Suprapubic skin (tissue), 4 donors: ENCODE measurements at regions not wholly inside any gene's neighbourhood (a gene's known extent, or its start where the extent isn't known, plus 50 kb on each side); places are given as distances from the start of the nearest gene placed in this dataset.
A peak's percentile ranks its signal among the peaks of the same experiment; 100 is the strongest.

Experiments
- DNase-seq, 2 donors: peaks; one replicate each; pipeline ENCODE4 v3.0.0-alpha.2; 2019; ENCODE audit warnings: low spot score in 2 of 2
- H3K27ac ChIP-seq: fragments of 200-600 bp; sonication (generic); one replicate; pipeline ENCODE4 v1.5.1; 2019
- H3K27me3 ChIP-seq: fragments of 200-600 bp; sonication (generic); one replicate; pipeline ENCODE4 v1.5.1; 2019
- H3K36me3 ChIP-seq: fragments of 200-600 bp; sonication (generic); one replicate; pipeline ENCODE4 v1.5.1; 2019
- H3K4me1 ChIP-seq: fragments of 200-600 bp; sonication (generic); one replicate; pipeline ENCODE4 v1.5.1; 2019
- H3K4me3 ChIP-seq: fragments of 200-600 bp; sonication (generic); one replicate; pipeline ENCODE4 v1.5.1; 2019; ENCODE audit warnings: mild to moderate bottlenecking
- H3K9me3 ChIP-seq: fragments of 200-600 bp; sonication (generic); one replicate; pipeline ENCODE4 v1.5.1; 2019
- CTCF ChIP-seq, 2 donors: fragments of 200-600 bp in 1 of 2; fragments of 450-650 bp in 1 of 2; sonication (generic) in 1 of 2; IDR thresholded peaks; one replicate each; pipeline ENCODE4 v1.5.1; 2016 to 2019; ENCODE audit warnings: antibody characterized with exemption in 2 of 2, mild to moderate bottlenecking in 1 of 2, moderate library complexity in 1 of 2
- EP300 ChIP-seq: sonication (generic); formaldehyde crosslinking; IDR thresholded peaks from one replicate; pipeline ENCODE4 v1.6.1; 2017; ENCODE audit warnings: antibody characterized with exemption
- POLR2A ChIP-seq, 2 donors: fragments of 450-650 bp; IDR thresholded peaks; one replicate each; pipeline ENCODE4 v1.6.1; 2017; ENCODE audit warnings: antibody characterized with exemption in 2 of 2, mild to moderate bottlenecking in 2 of 2, moderate library complexity in 2 of 2
- POLR2AphosphoS5 ChIP-seq, 3 donors: sonication (generic); formaldehyde crosslinking; IDR thresholded peaks; one replicate each; pipeline ENCODE4 v1.6.1; 2017; ENCODE audit warnings: antibody characterized with exemption in 3 of 3
- WGBS: methylation state at CpG from one replicate; pipeline ENCODE4 v1.1.5; 2018; 5-methylcytosine and 5-hydroxymethylcytosine counted together

GRCh38 chr4:154078504-154079350 lies 289.8 kb upstream of the SFRP2 start:
- H3K27ac ChIP-seq, result no peak overlapping the region
- no peak for DNase-seq
- TF ChIP-seq POLR2A (IDR thresholded peaks at IDR 0.05), result no peak
- TF ChIP-seq EP300, result no peak
- TF ChIP-seq POLR2AphosphoS5 (IDR thresholded peaks at IDR 0.05), result no peak
- no peak for TF ChIP-seq CTCF (IDR thresholded peaks at IDR 0.05)
- 81% methylated on average over 8 of the region's 8 CpGs for WGBS
- H3K27me3 ChIP-seq, result no peaks in the 10 kb centered on the region
- H3K4me1 ChIP-seq, result no peaks in the 10 kb centered on the region
- no peak overlapping the region for H3K4me3 ChIP-seq
- no peaks in the 10 kb centered on the region for H3K9me3 ChIP-seq
- H3K36me3 ChIP-seq, result no peaks in the 10 kb centered on the region

DNA sequence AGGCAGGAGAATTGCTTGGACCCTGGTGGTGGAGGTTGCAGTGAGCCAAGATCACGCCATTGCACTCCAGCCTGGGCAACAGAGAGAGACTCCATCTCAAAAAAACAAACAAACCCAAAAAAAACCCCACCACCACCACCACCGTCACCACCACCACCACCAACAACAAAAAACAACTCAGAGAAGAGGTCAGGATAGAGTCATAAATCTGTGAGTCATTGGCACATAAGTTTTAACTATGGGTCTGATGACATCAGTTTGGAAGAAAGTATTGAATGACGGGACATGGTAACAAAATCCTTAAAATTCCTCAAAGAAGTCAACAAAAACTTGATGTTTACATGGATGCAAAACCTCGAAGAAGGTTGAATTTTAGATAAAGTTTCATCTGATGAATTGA lies 288.0 kb upstream of the SFRP2 start:
- H3K4me1 ChIP-seq, result no peaks in the 10 kb centered on the region
- no peak overlapping the region for H3K27ac ChIP-seq
- 83% methylated on average over 4 of the region's 4 CpGs for WGBS
- H3K4me3 ChIP-seq, result no peak overlapping the region
- TF ChIP-seq EP300, result no peak
- TF ChIP-seq CTCF (IDR thresholded peaks at IDR 0.05), result no peak
- TF ChIP-seq POLR2A (IDR thresholded peaks at IDR 0.05), result no peak
- no peak for TF ChIP-seq POLR2AphosphoS5 (IDR thresholded peaks at IDR 0.05)
- no peaks in the 10 kb centered on the region for H3K9me3 ChIP-seq
- H3K36me3 ChIP-seq, result no peaks in the 10 kb centered on the region
- H3K27me3 ChIP-seq, result no peaks in the 10 kb centered on the region
- DNase-seq, result no peak

DNA sequence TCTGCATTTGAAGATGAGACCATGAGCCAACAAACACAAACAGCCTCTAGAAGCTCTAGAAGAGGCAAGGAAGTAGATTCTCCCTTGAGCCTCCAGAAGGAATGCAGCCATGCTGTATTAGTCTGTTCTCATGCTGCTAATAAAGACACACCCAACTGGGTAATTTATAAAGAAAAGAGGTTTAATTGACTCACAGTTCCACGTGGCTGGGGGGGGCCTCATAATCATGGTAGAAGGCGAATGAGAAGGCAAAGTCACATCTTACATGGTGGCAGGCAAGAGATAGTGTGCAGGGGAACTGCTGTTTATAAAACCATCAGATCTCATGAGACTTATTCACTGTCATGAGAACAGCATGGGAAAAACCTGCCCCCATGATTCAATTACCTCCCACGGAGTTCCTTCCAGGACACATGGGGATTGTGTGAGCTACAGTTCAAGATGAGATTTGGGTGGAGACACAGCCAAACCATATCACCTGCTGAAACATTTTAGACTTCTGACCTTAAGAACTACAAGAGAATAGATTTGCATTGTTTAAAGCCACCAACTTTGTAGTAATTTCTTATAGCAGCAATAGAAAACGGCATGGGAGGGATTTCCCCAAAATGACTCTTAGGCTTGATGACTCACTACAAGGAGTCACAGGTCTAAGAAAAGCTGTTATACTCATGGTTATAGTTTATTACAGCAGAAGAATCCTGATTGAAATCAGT lies 284.4 kb upstream of the SFRP2 start:
- WGBS, result 67% methylated on average over 4 of the region's 4 CpGs
- TF ChIP-seq CTCF (IDR thresholded peaks at IDR 0.05) (no peak), POLR2AphosphoS5 (IDR thresholded peaks at IDR 0.05) (no peak), POLR2A (IDR thresholded peaks at IDR 0.05) (no peak), EP300 (no peak)

GRCh38 chr4:154067786-154068185 lies 278.9 kb upstream of the SFRP2 start:
- TF ChIP-seq POLR2A (IDR thresholded peaks at IDR 0.05) (no peak), POLR2AphosphoS5 (IDR thresholded peaks at IDR 0.05) (no peak), EP300 (no peak), CTCF (IDR thresholded peaks at IDR 0.05) (no peak)

More for the DNA sequence above, 284.4 kb upstream of the SFRP2 start:
- Histone ChIP-seq H3K36me3 (no peaks in the 10 kb centered on the region), H3K27me3 (no peaks in the 10 kb centered on the region), H3K27ac (peak overlapping the region; percentile 30), H3K9me3 (no peaks in the 10 kb centered on the region), H3K4me1 (no peaks in the 10 kb centered on the region), H3K4me3 (no peak overlapping the region)
- no peak for DNase-seq

GRCh38 chr4:154065368-154065767 lies 276.5 kb upstream of the SFRP2 start:
- Histone ChIP-seq H3K9me3 (peaks cover 8% of the 10 kb centered on the region), H3K27me3 (no peaks in the 10 kb centered on the region), H3K27ac (no peak overlapping the region), H3K4me1 (no peaks in the 10 kb centered on the region), H3K4me3 (no peak overlapping the region), H3K36me3 (no peaks in the 10 kb centered on the region)
- no peak for DNase-seq
- TF ChIP-seq CTCF (IDR thresholded peaks at IDR 0.05), result no peak
- TF ChIP-seq POLR2A (IDR thresholded peaks at IDR 0.05), result no peak
- no peak for TF ChIP-seq POLR2AphosphoS5 (IDR thresholded peaks at IDR 0.05)
- no peak for TF ChIP-seq EP300

More at GRCh38 chr4:154067786-154068185, 278.9 kb upstream of the SFRP2 start:
- no peaks in the 10 kb centered on the region for H3K27me3 ChIP-seq
- H3K27ac ChIP-seq, result no peak overlapping the region
- no peak overlapping the region for H3K4me3 ChIP-seq
- H3K36me3 ChIP-seq, result no peaks in the 10 kb centered on the region
- no peaks in the 10 kb centered on the region for H3K4me1 ChIP-seq
- H3K9me3 ChIP-seq, result peaks cover 8% of the 10 kb centered on the region
- DNase-seq, result no peak
